ENCODE measurements at regions not wholly inside any gene's neighbourhood (a gene's known extent, or its start where the extent isn't known, plus 50 kb on each side); places are given as distances from the start of the nearest gene placed in this dataset.

GRCh38 chr4:26104056-26104685, 190.2 kb downstream of the SMIM20 start:
- no peak for DNase-seq (ENCODE audit: low read depth)

GRCh38 chr4:26105337-26105736, 191.3 kb downstream of the SMIM20 start:
- peak; percentile 73 for DNase-seq (ENCODE audit: low read depth)

- DNase-seq (ENCODE audit: low read depth): peak; percentile 42
Measured at GRCh38 chr4:26105815-26106699, 192.0 kb downstream of the SMIM20 start.

GRCh38 chr4:26106776-26107175, 192.8 kb downstream of the SMIM20 start:
- no peak for DNase-seq (ENCODE audit: low read depth)

GRCh38 chr4:26108054-26108453, 194.0 kb downstream of the SMIM20 start:
- no peak for DNase-seq (ENCODE audit: low read depth)

- no peak for DNase-seq (ENCODE audit: low read depth)
Measured at GRCh38 chr4:26110493-26110892, 196.5 kb downstream of the SMIM20 start.

GRCh38 chr4:26113339-26113940, 199.4 kb downstream of the SMIM20 start:
- no peak for DNase-seq (ENCODE audit: low read depth)

- DNase-seq (ENCODE audit: low read depth): no peak
Measured at GRCh38 chr4:26116057-26116456, 202.0 kb downstream of the SMIM20 start.

- DNase-seq (ENCODE audit: low read depth): peak; percentile 70
Measured at GRCh38 chr4:26120098-26120825, 200.6 kb upstream of the RBPJ start.

GRCh38 chr4:26122690-26123089, 198.1 kb upstream of the RBPJ start:
- DNase-seq (ENCODE audit: low read depth): no peak

- DNase-seq (ENCODE audit: low read depth): peak; percentile 77
Measured at GRCh38 chr4:26124753-26125321, 196.0 kb upstream of the RBPJ start.

- DNase-seq (ENCODE audit: low read depth): no peak
Measured at GRCh38 chr4:26126143-26126718, 194.6 kb upstream of the RBPJ start.

GRCh38 chr4:26126994-26127393, 193.8 kb upstream of the RBPJ start:
- DNase-seq (ENCODE audit: low read depth): peak; percentile 31

- DNase-seq (ENCODE audit: low read depth): no peak
Measured at GRCh38 chr4:26127851-26128337, 192.9 kb upstream of the RBPJ start.

GRCh38 chr4:26130173-26130572, 190.6 kb upstream of the RBPJ start:
- DNase-seq (ENCODE audit: low read depth): no peak

- DNase-seq (ENCODE audit: low read depth): no peak
Measured at GRCh38 chr4:26130841-26131432, 189.9 kb upstream of the RBPJ start.

GRCh38 chr4:26131711-26132110, 189.1 kb upstream of the RBPJ start:
- DNase-seq (ENCODE audit: low read depth): no peak

GRCh38 chr4:26132858-26133257, 188.0 kb upstream of the RBPJ start:
- DNase-seq (ENCODE audit: low read depth): no peak

GRCh38 chr4:26133840-26134239, 187.0 kb upstream of the RBPJ start:
- no peak for DNase-seq (ENCODE audit: low read depth)

- no peak for DNase-seq (ENCODE audit: low read depth)
Measured at GRCh38 chr4:26135331-26135730, 185.5 kb upstream of the RBPJ start.

- DNase-seq (ENCODE audit: low read depth): no peak
Measured at GRCh38 chr4:26136615-26137014, 184.2 kb upstream of the RBPJ start.
